ENCODE measurements at regions not wholly inside any gene's neighbourhood (a gene's known extent, or its start where the extent isn't known, plus 50 kb on each side); places are given as distances from the start of the nearest gene placed in this dataset.
"Not testable (repeated sequence)": the region's sequence is repeated elsewhere in the genome, so short reads cannot be mapped to it uniquely, and the experiment has no call there.

DNA sequence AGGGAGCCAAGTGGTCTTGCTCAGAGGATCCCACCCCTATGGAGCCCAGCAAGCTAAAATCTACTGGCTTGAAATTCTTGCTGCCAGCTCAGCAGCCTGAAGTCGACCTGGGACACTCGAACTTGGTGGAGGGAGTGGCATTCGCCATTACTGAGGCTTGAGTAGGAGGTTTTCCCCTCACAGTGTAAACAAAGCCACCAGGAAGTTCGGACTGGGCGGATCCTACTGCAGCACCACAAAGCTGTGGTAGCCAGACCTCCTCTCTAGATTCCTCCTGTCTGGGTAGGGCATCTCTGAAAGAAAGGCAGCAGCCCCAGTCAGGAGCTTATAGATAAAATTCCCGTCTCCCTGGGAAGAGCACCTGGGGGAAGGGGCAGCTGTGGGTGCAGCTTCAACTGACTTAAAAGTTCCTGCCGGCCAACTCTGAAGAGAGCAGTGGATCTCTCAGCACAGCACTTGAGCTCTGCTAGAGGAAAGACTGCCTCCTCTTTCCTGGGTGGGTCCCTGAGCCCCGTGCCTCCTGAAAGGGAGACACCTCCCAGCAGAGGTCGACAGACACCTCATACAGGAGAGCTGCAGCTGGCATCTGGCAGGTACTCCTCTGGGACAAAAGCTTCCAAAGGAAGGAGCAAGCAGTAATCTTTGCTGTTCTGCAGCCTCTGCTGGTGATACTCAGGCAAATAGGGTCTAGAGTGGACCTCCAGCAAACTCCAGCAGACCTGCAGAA is 576.3 kb upstream of the NECTIN3 start:
- no peak for DNase-seq

DNA sequence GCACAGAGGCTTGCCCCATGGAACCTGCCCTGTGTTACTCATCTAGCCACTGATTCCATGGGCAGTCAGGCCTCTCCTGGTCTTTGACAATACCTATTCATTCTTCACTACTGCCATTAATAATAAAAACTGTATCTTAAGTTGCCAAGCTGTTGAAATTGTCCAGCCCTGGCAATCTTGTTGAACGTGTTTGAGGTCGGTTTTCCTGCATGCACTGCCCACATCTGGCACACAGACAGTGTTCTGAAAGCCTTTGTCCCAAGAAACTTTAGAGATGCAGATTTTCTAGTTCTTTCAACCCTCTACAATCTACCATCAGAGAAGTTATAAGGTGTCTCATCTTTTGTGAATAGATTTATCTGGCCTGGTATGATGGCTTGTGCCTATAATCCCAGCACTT is 567.2 kb upstream of the NECTIN3 start:
- DNase-seq, result no peak

DNA sequence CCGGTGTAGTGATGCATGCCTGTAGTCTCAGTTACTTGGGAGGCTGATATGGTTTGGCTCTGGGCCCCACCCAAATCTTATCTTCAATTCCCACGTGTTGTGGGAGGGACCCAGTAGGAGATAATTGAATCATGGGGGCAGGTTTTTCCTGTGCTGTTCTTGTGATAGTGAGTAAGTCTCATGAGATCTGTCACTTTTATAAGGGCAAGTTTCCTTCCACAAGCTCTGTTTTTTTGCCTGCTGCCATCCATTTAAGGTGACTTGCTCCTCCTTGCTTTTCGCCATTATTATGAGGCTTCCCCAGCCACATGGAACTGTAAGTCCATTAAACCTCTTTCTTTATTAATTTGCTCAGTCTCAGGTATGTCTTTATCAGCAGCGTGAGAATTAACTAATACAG is 566.7 kb upstream of the NECTIN3 start:
- DNase-seq, result no peak

GRCh38 chr3:110506890-110507289 is 564.7 kb upstream of the NECTIN3 start:
- DNase-seq, result no peak

- DNase-seq, result not testable (repeated sequence)
These were observed 564.0 kb upstream of the NECTIN3 start for GRCh38 chr3:110507570-110507969.

GRCh38 chr3:110512961-110513360 is 558.7 kb upstream of the NECTIN3 start:
- DNase-seq, result no peak

- no peak for DNase-seq
These were observed 553.6 kb upstream of the NECTIN3 start for GRCh38 chr3:110518031-110518430.

GRCh38 chr3:110519071-110519470 is 552.5 kb upstream of the NECTIN3 start:
- no peak for DNase-seq

DNA sequence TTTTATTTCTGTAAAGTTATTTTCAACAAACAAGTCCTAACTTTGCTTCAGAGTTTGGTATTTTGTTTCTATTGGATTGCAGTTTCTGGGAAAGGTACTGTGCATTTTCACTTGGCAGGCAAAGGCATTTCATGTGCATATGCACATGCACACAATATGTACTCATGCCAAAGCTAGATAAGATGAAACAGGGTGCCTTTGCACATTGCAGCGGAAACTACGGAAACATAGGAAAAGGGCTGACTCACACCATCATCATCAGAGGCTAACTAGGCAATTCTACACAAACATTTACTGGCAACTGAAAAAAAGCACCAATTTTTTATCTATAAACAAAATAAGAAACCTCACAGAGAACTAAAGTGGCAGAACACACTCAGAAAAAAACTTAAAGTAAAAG is 550.6 kb upstream of the NECTIN3 start:
- no peak for DNase-seq

GRCh38 chr3:110525558-110526064 is 546.0 kb upstream of the NECTIN3 start:
- DNase-seq, result not testable (repeated sequence)

- DNase-seq, result no peak
These were observed 544.6 kb upstream of the NECTIN3 start for GRCh38 chr3:110526777-110527727.

DNA sequence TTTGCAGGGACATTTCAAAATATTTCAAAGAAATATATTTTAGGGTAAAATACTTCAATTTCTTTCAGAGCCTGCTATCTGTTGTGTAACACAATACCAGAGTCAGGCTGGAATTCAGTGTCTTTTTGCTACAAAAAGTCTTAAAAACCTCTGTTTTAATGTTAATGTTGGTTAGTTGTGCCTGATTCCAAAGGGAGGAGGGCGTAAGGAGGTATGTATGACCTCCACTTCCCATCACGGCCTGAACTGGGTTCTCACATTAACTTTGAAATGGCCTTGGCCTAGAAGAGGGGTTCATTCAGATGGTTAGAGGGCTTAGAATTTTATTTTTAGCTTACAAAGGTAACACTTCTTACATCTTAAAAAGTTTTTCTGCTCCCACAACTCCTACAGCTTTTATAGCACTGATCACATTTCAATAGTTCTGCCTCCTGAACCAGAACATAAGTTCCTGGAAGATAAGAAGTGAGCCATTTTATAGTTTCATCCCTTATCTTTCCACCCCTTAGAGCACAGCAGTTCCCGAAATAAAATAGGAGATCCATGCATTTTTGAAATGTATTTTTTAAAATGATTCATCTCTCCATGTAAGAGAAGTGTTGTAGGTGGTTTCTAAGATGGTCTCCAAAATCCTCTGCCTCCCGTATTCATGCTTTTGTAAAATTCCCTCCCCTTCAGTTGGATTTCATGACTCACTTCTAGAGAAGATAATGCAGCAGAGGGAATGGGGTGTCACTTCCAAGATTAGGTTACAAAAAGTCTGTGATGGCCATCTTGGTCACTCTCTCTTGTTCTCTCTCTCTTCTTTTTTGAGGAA is 543.1 kb upstream of the NECTIN3 start:
- no peak for DNase-seq

GRCh38 chr3:110530902-110531301 is 540.7 kb upstream of the NECTIN3 start:
- DNase-seq, result no peak

GRCh38 chr3:110533089-110533488 is 538.5 kb upstream of the NECTIN3 start:
- DNase-seq, result no peak

- DNase-seq, result no peak
These were observed 529.0 kb upstream of the NECTIN3 start for GRCh38 chr3:110542552-110543150.

- DNase-seq, result no peak
These were observed 526.9 kb upstream of the NECTIN3 start for GRCh38 chr3:110544730-110545129.

DNA sequence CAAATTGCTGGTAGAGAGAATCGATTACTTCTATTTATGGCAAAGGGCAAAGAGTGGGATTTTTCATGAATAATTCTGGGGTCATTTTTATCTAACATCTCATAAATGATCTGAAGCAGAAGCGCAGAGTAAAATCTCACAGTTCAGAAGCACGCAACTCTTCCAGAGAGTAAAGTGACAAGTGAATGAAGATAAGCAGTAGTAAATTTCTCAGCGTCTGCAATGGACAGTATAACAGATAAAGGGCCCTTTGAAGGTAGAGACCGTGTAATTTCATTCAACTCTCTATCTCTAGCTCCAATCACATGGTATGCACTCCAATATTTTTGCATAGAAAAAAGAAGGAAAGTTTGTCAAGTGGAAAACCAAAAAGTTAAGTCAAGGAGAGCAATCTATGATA is 521.1 kb upstream of the NECTIN3 start:
- DNase-seq, result no peak

DNA sequence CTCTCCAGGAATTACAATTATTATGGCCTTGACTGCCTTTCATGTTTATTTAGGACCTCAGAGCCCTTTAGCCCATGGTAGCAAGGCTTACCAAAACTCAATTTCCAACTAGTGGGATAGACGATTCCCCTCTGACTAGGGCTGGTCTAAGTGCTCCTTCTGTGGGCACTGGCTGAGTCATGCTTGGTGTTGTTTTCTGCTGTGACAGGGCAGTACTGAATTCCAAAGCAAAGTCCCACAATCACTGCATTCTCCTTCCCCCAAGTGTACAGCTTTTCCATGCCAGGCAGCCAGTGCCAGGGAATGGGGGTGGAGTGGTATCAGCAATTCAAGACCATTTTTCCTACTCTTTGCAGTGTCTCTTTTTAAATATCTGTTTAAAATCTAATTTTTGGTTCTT is 509.0 kb upstream of the NECTIN3 start:
- no peak for DNase-seq

DNA sequence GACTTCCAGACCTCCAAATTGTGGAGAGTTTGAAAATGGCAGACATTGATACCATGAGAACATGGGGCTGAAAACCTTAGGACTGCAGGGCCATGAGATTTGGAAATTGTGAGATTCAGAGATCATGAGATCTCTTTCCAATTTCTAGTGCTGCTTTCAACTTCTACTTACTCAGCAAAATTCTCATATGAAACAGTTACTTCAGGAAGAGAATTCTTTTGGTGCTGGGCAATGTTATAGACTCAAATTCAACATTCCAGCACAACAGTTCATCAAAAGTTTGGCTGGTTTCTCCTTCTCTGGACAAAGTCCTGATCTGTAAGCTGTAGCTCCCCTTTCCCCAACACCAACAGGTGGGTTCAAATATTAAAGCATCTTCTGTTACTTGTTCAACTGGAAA is 506.9 kb upstream of the NECTIN3 start:
- DNase-seq, result no peak

DNA sequence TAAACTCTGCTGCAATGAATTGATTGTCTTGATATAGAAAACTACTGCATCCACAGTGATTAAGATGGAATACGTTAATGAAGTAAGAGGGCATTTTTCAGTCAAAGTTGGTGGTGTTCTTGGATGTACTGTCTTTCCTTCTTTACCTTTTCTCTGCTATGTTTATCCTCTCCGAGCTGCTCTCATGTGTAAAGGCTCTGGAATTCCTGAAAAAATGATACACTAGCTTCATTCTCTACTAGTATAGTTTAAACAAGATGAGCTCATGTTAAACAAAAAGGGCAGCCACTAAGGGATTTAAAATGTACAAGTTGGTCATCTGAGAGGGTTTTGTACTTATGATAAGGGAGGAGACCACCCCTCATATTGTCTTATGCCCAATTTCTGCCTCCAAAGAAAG is 504.6 kb upstream of the NECTIN3 start:
- no peak for DNase-seq

DNA sequence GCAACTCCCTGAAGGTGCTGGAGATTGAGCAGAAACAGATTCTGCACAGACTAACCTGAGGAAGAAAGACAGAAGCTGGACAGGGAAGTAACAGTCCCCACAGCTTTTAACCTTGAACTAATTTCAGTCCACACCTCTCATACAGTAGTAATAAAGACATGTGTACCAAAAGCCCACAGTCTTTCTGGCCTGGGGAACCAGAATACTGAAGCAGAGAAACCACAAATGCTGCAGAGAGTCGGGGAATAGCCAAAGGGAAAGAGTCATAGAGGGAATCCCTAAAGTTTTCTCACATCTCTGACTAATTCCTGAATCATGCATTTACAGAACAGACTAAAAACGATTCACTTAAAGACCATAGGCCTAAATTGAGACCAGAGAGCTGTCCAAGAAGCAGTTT is 503.4 kb upstream of the NECTIN3 start:
- no peak for DNase-seq

DNA sequence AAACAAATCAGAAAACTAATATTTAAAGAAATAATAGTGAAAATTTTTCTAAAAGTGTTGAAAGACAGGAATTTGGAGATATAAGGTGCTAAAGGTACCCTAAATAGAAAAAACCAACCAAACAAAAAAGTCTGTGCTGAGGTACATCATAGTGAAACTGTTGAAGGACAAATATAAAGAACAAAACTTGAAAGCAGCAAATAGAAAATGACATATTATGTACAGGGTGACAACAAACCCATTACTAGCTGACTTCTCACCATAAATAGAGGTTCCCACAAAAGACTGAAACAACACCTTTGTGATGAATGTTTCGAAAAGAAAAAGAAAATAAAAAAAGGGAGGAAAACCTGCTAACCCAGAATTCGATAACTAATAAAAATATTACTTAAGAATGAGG is 502.5 kb upstream of the NECTIN3 start:
- DNase-seq, result no peak

DNA sequence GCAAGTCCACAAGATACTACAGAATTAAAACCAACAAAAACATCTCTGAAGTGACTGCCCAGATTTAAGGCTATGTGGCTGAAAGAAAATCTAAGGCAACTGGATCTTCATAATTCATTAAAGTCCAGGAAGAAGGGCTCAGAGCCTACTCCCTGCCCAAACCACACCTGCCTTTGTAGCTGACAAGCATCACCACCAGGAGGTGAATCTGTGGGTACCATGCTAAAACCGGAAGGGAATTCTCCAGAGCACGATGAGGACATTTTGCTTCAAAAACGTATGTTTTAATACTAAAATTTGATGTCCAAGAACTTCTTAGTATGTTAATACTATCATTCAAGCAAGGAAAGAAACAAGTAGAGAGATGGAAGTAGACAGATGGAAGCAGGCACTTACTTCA is 495.9 kb upstream of the NECTIN3 start:
- no peak for DNase-seq
